Glutamatergic neuron (in vitro differentiated cells): ENCODE measurements at regions not wholly inside any gene's neighbourhood (a gene's known extent, or its start where the extent isn't known, plus 50 kb on each side); places are given as distances from the start of the nearest gene placed in this dataset.
"Not testable (repeated sequence)": the region's sequence is repeated elsewhere in the genome, so short reads cannot be mapped to it uniquely, and the experiment has no call there.

Source experiments
- DNase-seq: peaks from one replicate; pipeline ENCODE4 v3.0.0; 2022
- H3K27ac Mint-ChIP-seq: one replicate; pipeline ENCODE4 v1.8.0; 2020; ENCODE audit warnings: mild to moderate bottlenecking, mixed read lengths, inconsistent platforms; ENCODE audit not compliant: unreplicated experiment
- H3K27me3 Mint-ChIP-seq: one replicate; pipeline ENCODE4 v1.8.0; 2020; ENCODE audit warnings: mild to moderate bottlenecking, moderate library complexity, mixed read lengths, inconsistent platforms; ENCODE audit not compliant: unreplicated experiment
- H3K36me3 Mint-ChIP-seq: one replicate; pipeline ENCODE4 v1.8.0; 2020; ENCODE audit warnings: mild to moderate bottlenecking, mixed read lengths, inconsistent platforms; ENCODE audit not compliant: unreplicated experiment
- H3K4me1 Mint-ChIP-seq: one replicate; pipeline ENCODE4 v1.8.0; 2020; ENCODE audit warnings: mild to moderate bottlenecking, low read depth, mixed read lengths, inconsistent platforms; ENCODE audit not compliant: unreplicated experiment
- H3K4me3 Mint-ChIP-seq: one replicate; pipeline ENCODE4 v1.8.0; 2020; ENCODE audit warnings: mild to moderate bottlenecking, mixed read lengths, inconsistent platforms; ENCODE audit not compliant: unreplicated experiment
- H3K9me3 Mint-ChIP-seq: one replicate; pipeline ENCODE4 v1.8.0; 2020; ENCODE audit warnings: mild to moderate bottlenecking, moderate library complexity, mixed read lengths, inconsistent platforms; ENCODE audit not compliant: unreplicated experiment
- CTCF ChIP-seq: fragments of 200-600 bp; sonication (generic); IDR thresholded peaks from one replicate; pipeline ENCODE4 v1.5.0; 2021; ENCODE audit not compliant: partially characterized antibody, unreplicated experiment

- no peaks in the 10 kb centered on the region for H3K9me3 Mint-ChIP-seq
- H3K27ac Mint-ChIP-seq = no peak overlapping the region
- H3K4me3 Mint-ChIP-seq = no peak overlapping the region
- H3K36me3 Mint-ChIP-seq = peaks cover 6% of the 10 kb centered on the region
- H3K27me3 Mint-ChIP-seq = no peaks in the 10 kb centered on the region
- no peaks in the 10 kb centered on the region for H3K4me1 Mint-ChIP-seq
- DNase-seq = no peak
- TF ChIP-seq CTCF = no peak
These were observed 131.6 kb downstream of the NDFIP2 start for GRCh38 chr13:79612604-79613003.

GRCh38 chr13:79607895-79608294, 126.9 kb downstream of the NDFIP2 start:
- not testable (repeated sequence) for DNase-seq, H3K9me3 Mint-ChIP-seq, H3K4me3 Mint-ChIP-seq, H3K36me3 Mint-ChIP-seq, H3K4me1 Mint-ChIP-seq, H3K27me3 Mint-ChIP-seq, H3K27ac Mint-ChIP-seq
